DND-41 (cell line): ENCODE measurements at regions not wholly inside any gene's neighbourhood (a gene's known extent, or its start where the extent isn't known, plus 50 kb on each side); places are given as distances from the start of the nearest gene placed in this dataset.

Experiments
- ATAC-seq: fragments of 200-7000 bp; cut with Tn5 transposase; 3 replicates; pipeline ENCODE4 v1.9.1; 2021; ENCODE audit warnings: low read depth; ENCODE audit not compliant: insufficient read depth
- DNase-seq: peaks from one replicate; pipeline ENCODE4 v3.0.0-alpha.2; 2020
- H2AFZ ChIP-seq: 2 replicates; pipeline ENCODE4 v1.6.0; 2012; ENCODE audit warnings: low read depth, low read length
- H3K27ac ChIP-seq: 2 replicates; pipeline ENCODE4 v1.5.1; 2012; ENCODE audit warnings: low read length, inconsistent platforms
- H3K27me3 ChIP-seq: fragments of 200-600 bp; sonication (generic); 2 replicates; pipeline ENCODE4 v1.6.0; 2012; ENCODE audit warnings: low read length, mild to moderate bottlenecking, inconsistent platforms; ENCODE audit not compliant: insufficient read depth, poor library complexity
- H3K36me3 ChIP-seq: 2 replicates; pipeline ENCODE4 v1.5.1; 2012; ENCODE audit warnings: low read length, inconsistent platforms; ENCODE audit not compliant: insufficient read depth
- H3K4me1 ChIP-seq: 2 replicates; pipeline ENCODE4 v1.5.1; 2012; ENCODE audit warnings: mild to moderate bottlenecking, low read length; ENCODE audit not compliant: insufficient read depth
- H3K4me2 ChIP-seq: 2 replicates; pipeline ENCODE4 v1.6.0; 2012; ENCODE audit warnings: mild to moderate bottlenecking, moderate library complexity, low read length, inconsistent platforms; ENCODE audit not compliant: insufficient read depth
- H3K4me3 ChIP-seq, 2 experiments: fragments of 200-600 bp in 1 of 2; shearing (Covaris generic) in 1 of 2; 2 replicates each; pipeline ENCODE4 v1.5.1; 2012 to 2016; ENCODE audit warnings: inconsistent platforms in 2 of 2, low read length in 2 of 2, mild to moderate bottlenecking in 2 of 2, low read depth in 1 of 2, moderate library complexity in 1 of 2
- H3K79me2 ChIP-seq: 2 replicates; pipeline ENCODE4 v1.6.0; 2012; ENCODE audit warnings: low read length, inconsistent platforms; ENCODE audit not compliant: insufficient read depth
- H3K9ac ChIP-seq: 2 replicates; pipeline ENCODE4 v1.6.0; 2012; ENCODE audit warnings: low read depth, mild to moderate bottlenecking, inconsistent platforms, low read length, moderate library complexity
- H3K9me3 ChIP-seq: 2 replicates; pipeline ENCODE4 v1.5.1; 2012; ENCODE audit warnings: low read length, moderate library complexity, mild to moderate bottlenecking, inconsistent platforms; ENCODE audit not compliant: insufficient read depth, severe bottlenecking
- H4K20me1 ChIP-seq: 2 replicates; pipeline ENCODE4 v1.6.0; 2012; ENCODE audit warnings: low read length; ENCODE audit not compliant: insufficient read depth
- EZH2 ChIP-seq: IDR thresholded peaks from 3 replicates; pipeline ENCODE4 v1.6.1; 2012; ENCODE audit warnings: borderline replicate concordance, low read depth, mild to moderate bottlenecking, moderate library complexity, low read length, inconsistent platforms; ENCODE audit not compliant: severe bottlenecking
- TF ChIP-seq, protein P1 (sequence below): IDR thresholded peaks from 2 replicates; pipeline ENCODE4 v1.5.1; 2012; ENCODE audit warnings: borderline replicate concordance, low read length, moderate library complexity, mild to moderate bottlenecking; ENCODE audit not compliant: poor library complexity, severe bottlenecking; ENCODE audit errors: extremely low read depth

DNA sequence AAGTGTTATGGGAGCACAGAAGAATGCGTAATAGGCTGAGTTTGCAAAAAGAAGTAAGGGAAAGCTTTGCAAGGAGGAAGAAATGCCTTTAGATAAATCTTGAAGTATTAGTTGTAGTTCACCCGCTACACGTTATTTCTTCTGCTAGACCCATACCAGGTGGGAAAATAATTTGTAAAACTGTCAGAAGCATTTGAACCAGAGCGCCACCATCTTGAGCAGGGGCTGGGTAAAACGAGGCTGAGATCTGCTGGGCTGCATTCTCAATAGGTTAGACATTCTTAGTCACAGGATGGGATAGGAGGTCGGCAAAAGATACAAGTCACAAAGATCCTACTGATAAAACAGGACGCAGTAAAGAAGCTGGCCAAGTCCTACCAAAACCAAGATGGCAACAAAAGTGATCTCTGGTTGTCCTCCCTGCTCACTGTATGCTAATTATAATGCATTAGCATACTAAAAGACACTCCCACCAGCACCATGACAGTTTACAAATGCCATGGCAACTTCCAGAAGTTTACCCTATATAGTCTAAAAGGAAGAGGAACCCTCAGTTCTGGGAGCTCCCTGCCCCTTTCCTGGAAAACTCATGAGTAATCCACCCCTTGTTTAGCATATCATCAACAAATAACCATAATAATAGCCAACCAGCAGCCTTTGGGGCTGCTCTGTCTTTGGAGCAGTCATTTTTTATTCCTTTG is 50.0 kb upstream of the ZNF280D start:
- H3K36me3 ChIP-seq, result no peaks in the 10 kb centered on the region
- H3K9me3 ChIP-seq, result no peaks in the 10 kb centered on the region
- H3K4me1 ChIP-seq, result no peaks in the 10 kb centered on the region
- no peaks in the 10 kb centered on the region for H3K27me3 ChIP-seq
- H3K9ac ChIP-seq, result no peak overlapping the region
- DNase-seq (no peak), ATAC-seq (no peak)
- H3K79me2 ChIP-seq, result no peaks in the 10 kb centered on the region
- H3K4me3 ChIP-seq, result no peak overlapping the region
- no peaks in the 10 kb centered on the region for H4K20me1 ChIP-seq
- no peak overlapping the region for H3K4me2 ChIP-seq
- TF ChIP-seq EZH2, result no peak
- TF ChIP-seq, protein P1, sequence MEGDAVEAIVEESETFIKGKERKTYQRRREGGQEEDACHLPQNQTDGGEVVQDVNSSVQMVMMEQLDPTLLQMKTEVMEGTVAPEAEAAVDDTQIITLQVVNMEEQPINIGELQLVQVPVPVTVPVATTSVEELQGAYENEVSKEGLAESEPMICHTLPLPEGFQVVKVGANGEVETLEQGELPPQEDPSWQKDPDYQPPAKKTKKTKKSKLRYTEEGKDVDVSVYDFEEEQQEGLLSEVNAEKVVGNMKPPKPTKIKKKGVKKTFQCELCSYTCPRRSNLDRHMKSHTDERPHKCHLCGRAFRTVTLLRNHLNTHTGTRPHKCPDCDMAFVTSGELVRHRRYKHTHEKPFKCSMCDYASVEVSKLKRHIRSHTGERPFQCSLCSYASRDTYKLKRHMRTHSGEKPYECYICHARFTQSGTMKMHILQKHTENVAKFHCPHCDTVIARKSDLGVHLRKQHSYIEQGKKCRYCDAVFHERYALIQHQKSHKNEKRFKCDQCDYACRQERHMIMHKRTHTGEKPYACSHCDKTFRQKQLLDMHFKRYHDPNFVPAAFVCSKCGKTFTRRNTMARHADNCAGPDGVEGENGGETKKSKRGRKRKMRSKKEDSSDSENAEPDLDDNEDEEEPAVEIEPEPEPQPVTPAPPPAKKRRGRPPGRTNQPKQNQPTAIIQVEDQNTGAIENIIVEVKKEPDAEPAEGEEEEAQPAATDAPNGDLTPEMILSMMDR, result no peak
- no peak overlapping the region for H2AFZ ChIP-seq
- no peak overlapping the region for H3K27ac ChIP-seq
